Neural cell (in vitro differentiated cells): ENCODE measurements at regions not wholly inside any gene's neighbourhood (a gene's known extent, or its start where the extent isn't known, plus 50 kb on each side); places are given as distances from the start of the nearest gene placed in this dataset.

Source experiments
- H2AFZ ChIP-seq: fragments of 200-600, 300-800 bp; sonication (generic), shearing (Covaris generic); 2 replicates; pipeline ENCODE4 v1.6.0; 2014; ENCODE audit warnings: low read depth, mild to moderate bottlenecking, antibody characterized with exemption, low read length, moderate library complexity
- H3F3A ChIP-seq: fragments of 200-600 bp; shearing (Covaris generic); 2 replicates; pipeline ENCODE4 v1.6.1; 2016; ENCODE audit warnings: mild to moderate bottlenecking, moderate library complexity, mixed read lengths, antibody characterized with exemption, low read length; ENCODE audit not compliant: insufficient read depth, poor library complexity, severe bottlenecking
- H3K27ac ChIP-seq: fragments of 200-600, 300-800 bp; sonication (generic), shearing (Covaris generic); 2 replicates; pipeline ENCODE4 v1.5.1; 2014; ENCODE audit warnings: mild to moderate bottlenecking, low read length, moderate library complexity
- H3K27me3 ChIP-seq: fragments of 300-800, 200-600 bp; sonication (generic), shearing (Covaris generic); 2 replicates; pipeline ENCODE4 v1.6.0; 2014; ENCODE audit warnings: mild to moderate bottlenecking, low read depth, low read length, moderate library complexity; ENCODE audit not compliant: insufficient read depth
- H3K36me3 ChIP-seq: fragments of 300-800, 200-600 bp; sonication (generic), shearing (Covaris generic); 2 replicates; pipeline ENCODE4 v1.5.1; 2014; ENCODE audit warnings: mild to moderate bottlenecking, antibody characterized with exemption, low read length, moderate library complexity; ENCODE audit not compliant: insufficient read depth
- H3K4me2 ChIP-seq: fragments of 300-800, 200-600 bp; sonication (generic), shearing (Covaris generic); 2 replicates; pipeline ENCODE4 v1.6.0; 2014; ENCODE audit warnings: mild to moderate bottlenecking, low read length
- H3K4me3 ChIP-seq: fragments of 300-800, 200-600 bp; sonication (generic), shearing (Covaris generic); 2 replicates; pipeline ENCODE4 v1.5.1; 2014; ENCODE audit warnings: mild to moderate bottlenecking, low read length, moderate library complexity
- H3K79me2 ChIP-seq: fragments of 200-600 bp; shearing (Covaris generic); replicated peaks from 2 replicates; pipeline ENCODE4 v1.6.0; 2014; ENCODE audit warnings: mild to moderate bottlenecking, low read length, moderate library complexity; ENCODE audit not compliant: insufficient read depth
- H3K9ac ChIP-seq: fragments of 300-800, 200-600 bp; sonication (generic), shearing (Covaris generic); 2 replicates; pipeline ENCODE4 v1.6.1; 2016; ENCODE audit warnings: mild to moderate bottlenecking, low read length, mixed read lengths
- H3K9me2 ChIP-seq: fragments of 200-600 bp; shearing (Covaris generic); 2 replicates; pipeline ENCODE4 v1.6.1; 2016; ENCODE audit warnings: mild to moderate bottlenecking, low read length, mixed read lengths; ENCODE audit not compliant: insufficient read depth
- H3K9me3 ChIP-seq: fragments of 200-600, 300-800 bp; sonication (generic), shearing (Covaris generic); 2 replicates; pipeline ENCODE4 v1.6.1; 2016; ENCODE audit warnings: mild to moderate bottlenecking, mixed run types, low read length, moderate library complexity, mixed read lengths
- H4K20me1 ChIP-seq: fragments of 200-600 bp; shearing (Covaris generic); 2 replicates; pipeline ENCODE4 v1.6.1; 2016; ENCODE audit warnings: mild to moderate bottlenecking, mixed run types; ENCODE audit not compliant: insufficient read depth
- EP300 ChIP-seq: fragments of 450-650 bp; conservative IDR thresholded peaks from 2 replicates; pipeline ENCODE4 v1.6.1; 2014; ENCODE audit warnings: antibody characterized with exemption, mild to moderate bottlenecking, moderate library complexity; ENCODE audit not compliant: poor library complexity, severe bottlenecking
- EZH2 ChIP-seq: fragments of 200-600, 300-800 bp; shearing (Covaris generic), sonication (generic); IDR thresholded peaks from 2 replicates; pipeline ENCODE4 v1.6.1; 2014; ENCODE audit warnings: antibody characterized with exemption, low read length, borderline replicate concordance, mild to moderate bottlenecking; ENCODE audit not compliant: insufficient read depth, poor library complexity, severe bottlenecking
- MXI1 ChIP-seq: fragments of 450-650 bp; conservative IDR thresholded peaks from 2 replicates; pipeline ENCODE4 v1.6.1; 2014; ENCODE audit warnings: antibody characterized with exemption, mild to moderate bottlenecking; ENCODE audit not compliant: poor library complexity, severe bottlenecking
- POLR2AphosphoS5 ChIP-seq: IDR thresholded peaks from 2 replicates; pipeline ENCODE4 v1.6.1; 2012
- SMC3 ChIP-seq: fragments of 450-650 bp; conservative IDR thresholded peaks from 2 replicates; pipeline ENCODE4 v1.6.1; 2014; ENCODE audit warnings: antibody characterized with exemption, mild to moderate bottlenecking, moderate library complexity; ENCODE audit not compliant: poor library complexity
- TAF1 ChIP-seq: IDR thresholded peaks from 2 replicates; pipeline ENCODE4 v1.6.1; 2012; ENCODE audit warnings: low read depth
- TF ChIP-seq, protein P1 (sequence below): IDR thresholded peaks from 2 replicates; pipeline ENCODE4 v1.6.1; 2012; ENCODE audit warnings: borderline replicate concordance
- TF ChIP-seq, protein P2 (sequence below): fragments of 450-650 bp; IDR thresholded peaks from 2 replicates; pipeline ENCODE4 v1.5.1; 2014; ENCODE audit warnings: antibody characterized with exemption, mild to moderate bottlenecking, moderate library complexity; ENCODE audit not compliant: poor library complexity, severe bottlenecking

GRCh38 chr1:115557715-115558114, 84.1 kb upstream of the VANGL1 start:
- H3K9me3 ChIP-seq = no peaks in the 10 kb centered on the region
- H4K20me1 ChIP-seq = no peaks in the 10 kb centered on the region
- H3K36me3 ChIP-seq = no peaks in the 10 kb centered on the region
- no peak overlapping the region for H3K4me3 ChIP-seq
- no peaks in the 10 kb centered on the region for H3F3A ChIP-seq
- H3K79me2 ChIP-seq = no peaks in the 10 kb centered on the region
- no peak overlapping the region for H2AFZ ChIP-seq
- H3K4me2 ChIP-seq = no peak overlapping the region
- H3K9ac ChIP-seq = no peak overlapping the region
- H3K9me2 ChIP-seq = no peaks in the 10 kb centered on the region
- TF ChIP-seq SMC3 = no peak
- no peak for TF ChIP-seq EP300
- no peak for TF ChIP-seq EZH2
- TF ChIP-seq TAF1 = no peak
- no peak for TF ChIP-seq POLR2AphosphoS5
- no peak for TF ChIP-seq MXI1
- TF ChIP-seq, protein P1, sequence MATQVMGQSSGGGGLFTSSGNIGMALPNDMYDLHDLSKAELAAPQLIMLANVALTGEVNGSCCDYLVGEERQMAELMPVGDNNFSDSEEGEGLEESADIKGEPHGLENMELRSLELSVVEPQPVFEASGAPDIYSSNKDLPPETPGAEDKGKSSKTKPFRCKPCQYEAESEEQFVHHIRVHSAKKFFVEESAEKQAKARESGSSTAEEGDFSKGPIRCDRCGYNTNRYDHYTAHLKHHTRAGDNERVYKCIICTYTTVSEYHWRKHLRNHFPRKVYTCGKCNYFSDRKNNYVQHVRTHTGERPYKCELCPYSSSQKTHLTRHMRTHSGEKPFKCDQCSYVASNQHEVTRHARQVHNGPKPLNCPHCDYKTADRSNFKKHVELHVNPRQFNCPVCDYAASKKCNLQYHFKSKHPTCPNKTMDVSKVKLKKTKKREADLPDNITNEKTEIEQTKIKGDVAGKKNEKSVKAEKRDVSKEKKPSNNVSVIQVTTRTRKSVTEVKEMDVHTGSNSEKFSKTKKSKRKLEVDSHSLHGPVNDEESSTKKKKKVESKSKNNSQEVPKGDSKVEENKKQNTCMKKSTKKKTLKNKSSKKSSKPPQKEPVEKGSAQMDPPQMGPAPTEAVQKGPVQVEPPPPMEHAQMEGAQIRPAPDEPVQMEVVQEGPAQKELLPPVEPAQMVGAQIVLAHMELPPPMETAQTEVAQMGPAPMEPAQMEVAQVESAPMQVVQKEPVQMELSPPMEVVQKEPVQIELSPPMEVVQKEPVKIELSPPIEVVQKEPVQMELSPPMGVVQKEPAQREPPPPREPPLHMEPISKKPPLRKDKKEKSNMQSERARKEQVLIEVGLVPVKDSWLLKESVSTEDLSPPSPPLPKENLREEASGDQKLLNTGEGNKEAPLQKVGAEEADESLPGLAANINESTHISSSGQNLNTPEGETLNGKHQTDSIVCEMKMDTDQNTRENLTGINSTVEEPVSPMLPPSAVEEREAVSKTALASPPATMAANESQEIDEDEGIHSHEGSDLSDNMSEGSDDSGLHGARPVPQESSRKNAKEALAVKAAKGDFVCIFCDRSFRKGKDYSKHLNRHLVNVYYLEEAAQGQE = no peak
- no peaks in the 10 kb centered on the region for H3K27me3 ChIP-seq
- H3K27ac ChIP-seq = no peak overlapping the region

DNA sequence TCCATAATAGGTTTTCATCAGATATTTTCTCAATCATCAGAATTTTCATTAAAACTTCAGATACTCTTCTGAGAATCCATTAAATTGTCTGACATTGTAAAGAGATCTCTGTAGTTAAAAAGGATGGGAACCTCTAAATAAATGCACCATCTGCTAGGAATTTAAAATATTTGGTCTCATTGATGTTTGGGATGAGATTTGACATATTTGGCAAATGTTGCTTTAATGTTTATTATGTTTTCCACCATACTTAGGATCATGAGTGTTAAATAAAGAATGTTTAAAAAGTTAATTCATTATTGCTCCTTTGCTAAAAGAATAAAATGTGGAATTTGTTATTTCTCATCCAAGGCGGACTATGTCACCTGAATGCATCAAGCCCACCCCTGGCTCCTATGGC, 85.5 kb upstream of the VANGL1 start:
- Histone ChIP-seq H3K9me3 (no peaks in the 10 kb centered on the region), H3K27me3 (no peaks in the 10 kb centered on the region), H3K36me3 (no peaks in the 10 kb centered on the region), H3K9ac (no peak overlapping the region), H3K9me2 (no peaks in the 10 kb centered on the region), H3K4me2 (no peak overlapping the region), H3K27ac (no peak overlapping the region), H2AFZ (no peak overlapping the region), H3K4me3 (no peak overlapping the region), H4K20me1 (no peaks in the 10 kb centered on the region), H3F3A (no peaks in the 10 kb centered on the region), H3K79me2 (no peaks in the 10 kb centered on the region)
- no peak for TF ChIP-seq EP300
- no peak for TF ChIP-seq TAF1

- H3K36me3 ChIP-seq = no peaks in the 10 kb centered on the region
- no peaks in the 10 kb centered on the region for H3F3A ChIP-seq
- H3K27me3 ChIP-seq = no peaks in the 10 kb centered on the region
- H2AFZ ChIP-seq = no peak overlapping the region
- H3K9me3 ChIP-seq = no peaks in the 10 kb centered on the region
- H3K4me3 ChIP-seq = no peak overlapping the region
- H3K79me2 ChIP-seq = no peaks in the 10 kb centered on the region
- no peaks in the 10 kb centered on the region for H4K20me1 ChIP-seq
- no peak overlapping the region for H3K9ac ChIP-seq
- no peaks in the 10 kb centered on the region for H3K9me2 ChIP-seq
- H3K4me2 ChIP-seq = no peak overlapping the region
- no peak overlapping the region for H3K27ac ChIP-seq
- TF ChIP-seq, protein P2, sequence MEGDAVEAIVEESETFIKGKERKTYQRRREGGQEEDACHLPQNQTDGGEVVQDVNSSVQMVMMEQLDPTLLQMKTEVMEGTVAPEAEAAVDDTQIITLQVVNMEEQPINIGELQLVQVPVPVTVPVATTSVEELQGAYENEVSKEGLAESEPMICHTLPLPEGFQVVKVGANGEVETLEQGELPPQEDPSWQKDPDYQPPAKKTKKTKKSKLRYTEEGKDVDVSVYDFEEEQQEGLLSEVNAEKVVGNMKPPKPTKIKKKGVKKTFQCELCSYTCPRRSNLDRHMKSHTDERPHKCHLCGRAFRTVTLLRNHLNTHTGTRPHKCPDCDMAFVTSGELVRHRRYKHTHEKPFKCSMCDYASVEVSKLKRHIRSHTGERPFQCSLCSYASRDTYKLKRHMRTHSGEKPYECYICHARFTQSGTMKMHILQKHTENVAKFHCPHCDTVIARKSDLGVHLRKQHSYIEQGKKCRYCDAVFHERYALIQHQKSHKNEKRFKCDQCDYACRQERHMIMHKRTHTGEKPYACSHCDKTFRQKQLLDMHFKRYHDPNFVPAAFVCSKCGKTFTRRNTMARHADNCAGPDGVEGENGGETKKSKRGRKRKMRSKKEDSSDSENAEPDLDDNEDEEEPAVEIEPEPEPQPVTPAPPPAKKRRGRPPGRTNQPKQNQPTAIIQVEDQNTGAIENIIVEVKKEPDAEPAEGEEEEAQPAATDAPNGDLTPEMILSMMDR = no peak
Observed at GRCh38 chr1:115555446-115555845, 86.3 kb upstream of the VANGL1 start.
